ENCODE measurements at regions not wholly inside any gene's neighbourhood (a gene's known extent, or its start where the extent isn't known, plus 50 kb on each side); places are given as distances from the start of the nearest gene placed in this dataset.

GRCh38 chr12:105783983-105784947, 354.5 kb downstream of the NUAK1 start:
- no peak for TF ChIP-seq EGR1 (IDR thresholded peaks at IDR 0.05; ENCODE audit: borderline replicate concordance in 1 of 2, low read depth in 2 of 2, low read length in 2 of 2)
- no peak for TF ChIP-seq CTCF (IDR thresholded peaks at IDR 0.05 in 2 of 3, conservative IDR thresholded peaks at IDR 0.05 in 1 of 3; ENCODE audit: control insufficient read depth in 2 of 3, extremely low read depth in 1 of 3, insufficient read depth in 1 of 3, low read depth in 3 of 3, low read length in 3 of 3)
- no peak for TF ChIP-seq MXI1 (IDR thresholded peaks at IDR 0.05; ENCODE audit: low read depth, low read length)
- no peak for TF ChIP-seq ATF7 (IDR thresholded peaks at IDR 0.05; ENCODE audit: low read depth)
